WTC11 (cell line): ENCODE measurements at regions not wholly inside any gene's neighbourhood (a gene's known extent, or its start where the extent isn't known, plus 50 kb on each side); places are given as distances from the start of the nearest gene placed in this dataset.

ENCODE experiments used
- ATAC-seq: fragments of 200-7000 bp; cut with Tn5 transposase; 2 replicates; pipeline ENCODE4 v1.10.0; 2021; ENCODE audit warnings: mild to moderate bottlenecking, moderate library complexity
- CTCF ChIA-PET: fragments of 300-600 bp; sonication (Branson Sonifier 250); formaldehyde crosslinking; loops from one replicate; lab custom pipeline; 2021; ENCODE audit warnings: antibody characterized with exemption; lab: Charles Lee
- POLR2A ChIA-PET: fragments of 350-600 bp; sonication (Branson Sonifier 250); formaldehyde crosslinking; loops from one replicate; lab custom pipeline; 2021; ENCODE audit warnings: antibody characterized with exemption; lab: Charles Lee
- DNase-seq: peaks from one replicate; pipeline ENCODE4 v3.0.0; 2021; ENCODE audit warnings: low spot score
- H3K27ac Mint-ChIP-seq: 2 replicates; pipeline ENCODE4 v1.8.0; 2021; ENCODE audit warnings: mixed read lengths
- H3K27me3 Mint-ChIP-seq: 2 replicates; pipeline ENCODE4 v1.8.0; 2021; ENCODE audit warnings: low read depth, mild to moderate bottlenecking, moderate library complexity, mixed read lengths
- H3K36me3 Mint-ChIP-seq: 2 replicates; pipeline ENCODE4 v1.8.0; 2021; ENCODE audit warnings: mixed read lengths
- H3K4me1 Mint-ChIP-seq: 2 replicates; pipeline ENCODE4 v1.8.0; 2022; ENCODE audit warnings: mixed read lengths
- H3K4me3 Mint-ChIP-seq: 2 replicates; pipeline ENCODE4 v1.8.0; 2021; ENCODE audit warnings: mild to moderate bottlenecking, moderate library complexity, mixed read lengths
- H3K9me3 Mint-ChIP-seq: 2 replicates; pipeline ENCODE4 v1.8.0; 2021; ENCODE audit warnings: mixed read lengths
- CBFB ChIP-seq: sonication (generic); formaldehyde crosslinking; IDR thresholded peaks from 2 replicates; pipeline ENCODE4 v1.8.1; 2022; ENCODE audit warnings: mild to moderate bottlenecking, low read depth, missing genetic modification reagents
- CREM ChIP-seq: sonication (generic); formaldehyde crosslinking; IDR thresholded peaks from 2 replicates; pipeline ENCODE4 v1.8.1; 2022; ENCODE audit warnings: mild to moderate bottlenecking, missing genetic modification reagents, moderate library complexity
- E2F5 ChIP-seq: sonication (generic); formaldehyde crosslinking; IDR thresholded peaks from 2 replicates; pipeline ENCODE4 v1.8.1; 2022; ENCODE audit warnings: mild to moderate bottlenecking, moderate library complexity, missing genetic modification reagents
- IRF2 ChIP-seq: sonication (generic); formaldehyde crosslinking; IDR thresholded peaks from 2 replicates; pipeline ENCODE4 v1.8.0; 2022; ENCODE audit warnings: low read depth, missing genetic modification reagents, borderline replicate concordance
- NFATC4 ChIP-seq: fragments of 250-450 bp; sonication (Bioruptor Pico); IDR thresholded peaks from 2 replicates; pipeline ENCODE4 v1.9.0; 2021; ENCODE audit warnings: mild to moderate bottlenecking
- RELA ChIP-seq: sonication (generic); formaldehyde crosslinking; IDR thresholded peaks from 2 replicates; pipeline ENCODE4 v1.8.1; 2022; ENCODE audit warnings: missing genetic modification reagents, mild to moderate bottlenecking, borderline replicate concordance
- RORB ChIP-seq: fragments of 250-450 bp; sonication (Bioruptor Pico); IDR thresholded peaks from 2 replicates; pipeline ENCODE4 v1.9.0; 2021; ENCODE audit warnings: mild to moderate bottlenecking
- STAT6 ChIP-seq: sonication (generic); formaldehyde crosslinking; conservative IDR thresholded peaks from 2 replicates; pipeline ENCODE4 v1.8.1; 2023; ENCODE audit warnings: mild to moderate bottlenecking, low read depth, missing genetic modification reagents, moderate library complexity
- ZBTB43 ChIP-seq: sonication (generic); formaldehyde crosslinking; IDR thresholded peaks from 2 replicates; pipeline ENCODE4 v1.8.1; 2023; ENCODE audit warnings: mild to moderate bottlenecking, missing genetic modification reagents
- ZMAT4 ChIP-seq: fragments of 250-450 bp; sonication (Bioruptor Pico); IDR thresholded peaks from 2 replicates; pipeline ENCODE4 v1.9.0; 2021; ENCODE audit warnings: mild to moderate bottlenecking
- ZNF425 ChIP-seq: fragments of 250-450 bp; sonication (Bioruptor Pico); conservative IDR thresholded peaks from 2 replicates; pipeline ENCODE4 v1.9.0; 2021; ENCODE audit warnings: mild to moderate bottlenecking
- ZNF512 ChIP-seq: sonication (generic); formaldehyde crosslinking; IDR thresholded peaks from 2 replicates; pipeline ENCODE4 v1.8.1; 2022; ENCODE audit warnings: missing genetic modification reagents, borderline replicate concordance
- ZNF671 ChIP-seq: fragments of 250-450 bp; sonication (Bioruptor Pico); IDR thresholded peaks from 2 replicates; pipeline ENCODE4 v1.8.0; 2021; ENCODE audit warnings: mild to moderate bottlenecking
- TF ChIP-seq, protein P1 (sequence below): sonication (generic); formaldehyde crosslinking; IDR thresholded peaks from 2 replicates; pipeline ENCODE4 v1.8.0; 2023; ENCODE audit warnings: missing genetic modification reagents
- TF ChIP-seq, protein P2 (sequence below): fragments of 250-450 bp; sonication (Bioruptor Pico); IDR thresholded peaks from 2 replicates; pipeline ENCODE4 v1.9.0; 2021; ENCODE audit warnings: mild to moderate bottlenecking, borderline replicate concordance
- TF ChIP-seq, protein P3 (sequence below): fragments of 250-450 bp; sonication (Bioruptor Pico); IDR thresholded peaks from 2 replicates; pipeline ENCODE4 v1.9.0; 2021; ENCODE audit warnings: moderate library complexity, mild to moderate bottlenecking, inconsistent platforms, borderline replicate concordance
- TF ChIP-seq, protein P4 (sequence below): sonication (generic); formaldehyde crosslinking; IDR thresholded peaks from 2 replicates; pipeline ENCODE4 v1.8.1; 2022; ENCODE audit warnings: mild to moderate bottlenecking, missing genetic modification reagents, moderate library complexity, borderline replicate concordance

GRCh38 chr1:216905781-216906180 lies 182.6 kb upstream of the ESRRG start:
- no peaks in the 10 kb centered on the region for H3K9me3 Mint-ChIP-seq
- POLR2A ChIA-PET = no interaction called here
- ATAC-seq (no peak), DNase-seq (no peak)
- peaks cover 13% of the 10 kb centered on the region; the same call in 1 of the 2 replicates for H3K4me1 Mint-ChIP-seq
- no peaks in the 10 kb centered on the region for H3K36me3 Mint-ChIP-seq
- no peaks in the 10 kb centered on the region for H3K27me3 Mint-ChIP-seq
- TF ChIP-seq ZNF425 = no peak
- TF ChIP-seq, protein P1, sequence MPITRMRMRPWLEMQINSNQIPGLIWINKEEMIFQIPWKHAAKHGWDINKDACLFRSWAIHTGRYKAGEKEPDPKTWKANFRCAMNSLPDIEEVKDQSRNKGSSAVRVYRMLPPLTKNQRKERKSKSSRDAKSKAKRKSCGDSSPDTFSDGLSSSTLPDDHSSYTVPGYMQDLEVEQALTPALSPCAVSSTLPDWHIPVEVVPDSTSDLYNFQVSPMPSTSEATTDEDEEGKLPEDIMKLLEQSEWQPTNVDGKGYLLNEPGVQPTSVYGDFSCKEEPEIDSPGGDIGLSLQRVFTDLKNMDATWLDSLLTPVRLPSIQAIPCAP (CRISPR knock-in tag) = no peak
- TF ChIP-seq E2F5 = no peak
- no peak for TF ChIP-seq ZBTB43 (CRISPR knock-in tag)
- TF ChIP-seq ZNF512 = no peak
- TF ChIP-seq, protein P2, sequence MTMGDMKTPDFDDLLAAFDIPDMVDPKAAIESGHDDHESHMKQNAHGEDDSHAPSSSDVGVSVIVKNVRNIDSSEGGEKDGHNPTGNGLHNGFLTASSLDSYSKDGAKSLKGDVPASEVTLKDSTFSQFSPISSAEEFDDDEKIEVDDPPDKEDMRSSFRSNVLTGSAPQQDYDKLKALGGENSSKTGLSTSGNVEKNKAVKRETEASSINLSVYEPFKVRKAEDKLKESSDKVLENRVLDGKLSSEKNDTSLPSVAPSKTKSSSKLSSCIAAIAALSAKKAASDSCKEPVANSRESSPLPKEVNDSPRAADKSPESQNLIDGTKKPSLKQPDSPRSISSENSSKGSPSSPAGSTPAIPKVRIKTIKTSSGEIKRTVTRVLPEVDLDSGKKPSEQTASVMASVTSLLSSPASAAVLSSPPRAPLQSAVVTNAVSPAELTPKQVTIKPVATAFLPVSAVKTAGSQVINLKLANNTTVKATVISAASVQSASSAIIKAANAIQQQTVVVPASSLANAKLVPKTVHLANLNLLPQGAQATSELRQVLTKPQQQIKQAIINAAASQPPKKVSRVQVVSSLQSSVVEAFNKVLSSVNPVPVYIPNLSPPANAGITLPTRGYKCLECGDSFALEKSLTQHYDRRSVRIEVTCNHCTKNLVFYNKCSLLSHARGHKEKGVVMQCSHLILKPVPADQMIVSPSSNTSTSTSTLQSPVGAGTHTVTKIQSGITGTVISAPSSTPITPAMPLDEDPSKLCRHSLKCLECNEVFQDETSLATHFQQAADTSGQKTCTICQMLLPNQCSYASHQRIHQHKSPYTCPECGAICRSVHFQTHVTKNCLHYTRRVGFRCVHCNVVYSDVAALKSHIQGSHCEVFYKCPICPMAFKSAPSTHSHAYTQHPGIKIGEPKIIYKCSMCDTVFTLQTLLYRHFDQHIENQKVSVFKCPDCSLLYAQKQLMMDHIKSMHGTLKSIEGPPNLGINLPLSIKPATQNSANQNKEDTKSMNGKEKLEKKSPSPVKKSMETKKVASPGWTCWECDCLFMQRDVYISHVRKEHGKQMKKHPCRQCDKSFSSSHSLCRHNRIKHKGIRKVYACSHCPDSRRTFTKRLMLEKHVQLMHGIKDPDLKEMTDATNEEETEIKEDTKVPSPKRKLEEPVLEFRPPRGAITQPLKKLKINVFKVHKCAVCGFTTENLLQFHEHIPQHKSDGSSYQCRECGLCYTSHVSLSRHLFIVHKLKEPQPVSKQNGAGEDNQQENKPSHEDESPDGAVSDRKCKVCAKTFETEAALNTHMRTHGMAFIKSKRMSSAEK = no peak
- TF ChIP-seq, protein P3, sequence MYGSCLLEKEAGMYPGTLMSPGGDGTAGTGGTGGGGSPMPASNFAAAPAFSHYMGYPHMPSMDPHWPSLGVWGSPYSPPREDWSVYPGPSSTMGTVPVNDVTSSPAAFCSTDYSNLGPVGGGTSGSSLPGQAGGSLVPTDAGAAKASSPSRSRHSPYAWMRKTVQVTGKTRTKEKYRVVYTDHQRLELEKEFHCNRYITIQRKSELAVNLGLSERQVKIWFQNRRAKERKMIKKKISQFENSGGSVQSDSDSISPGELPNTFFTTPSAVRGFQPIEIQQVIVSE = no peak
- no peak overlapping the region for H3K4me3 Mint-ChIP-seq
- CTCF ChIA-PET = no interaction called here
- H3K27ac Mint-ChIP-seq = no peak overlapping the region

DNA sequence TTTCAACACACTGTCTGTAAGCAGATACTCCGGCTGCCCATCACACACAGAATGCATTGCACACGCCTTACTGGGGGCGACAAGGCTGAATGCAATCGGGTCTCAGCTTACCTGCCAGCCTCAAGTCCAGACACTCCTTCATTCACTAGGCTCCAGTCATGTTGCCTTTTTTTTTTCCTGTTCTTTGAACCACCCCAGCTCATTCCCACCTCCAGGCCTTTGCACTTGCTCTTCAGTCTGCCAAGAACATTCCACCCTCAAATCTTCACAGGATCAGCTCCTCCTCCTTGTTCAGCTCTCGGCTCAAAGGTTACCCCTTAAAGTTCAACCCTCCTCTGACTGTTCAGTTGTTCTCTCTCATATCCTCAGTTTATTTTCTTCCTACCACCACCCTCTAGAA lies 181.9 kb upstream of the ESRRG start:
- Mint-ChIP-seq H3K27ac (no peak overlapping the region), H3K4me3 (no peak overlapping the region), H3K4me1 (peaks cover 8% of the 10 kb centered on the region; the same call in 1 of the 2 replicates), H3K27me3 (no peaks in the 10 kb centered on the region), H3K9me3 (no peaks in the 10 kb centered on the region), H3K36me3 (no peaks in the 10 kb centered on the region)
- ChIA-PET CTCF (no interaction called here), POLR2A (no interaction called here)
- no peak for ATAC-seq
- DNase-seq = no peak
- TF ChIP-seq STAT6 (CRISPR knock-in tag) (no peak), ZMAT4 (CRISPR knock-in tag) (no peak), CREM (CRISPR knock-in tag) (no peak), CBFB (CRISPR knock-in tag) (no peak), RORB (no peak), ZBTB43 (CRISPR knock-in tag) (no peak), ZNF671 (no peak), RELA (CRISPR knock-in tag) (no peak), NFATC4 (no peak), IRF2 (no peak)
- TF ChIP-seq, protein P4, sequence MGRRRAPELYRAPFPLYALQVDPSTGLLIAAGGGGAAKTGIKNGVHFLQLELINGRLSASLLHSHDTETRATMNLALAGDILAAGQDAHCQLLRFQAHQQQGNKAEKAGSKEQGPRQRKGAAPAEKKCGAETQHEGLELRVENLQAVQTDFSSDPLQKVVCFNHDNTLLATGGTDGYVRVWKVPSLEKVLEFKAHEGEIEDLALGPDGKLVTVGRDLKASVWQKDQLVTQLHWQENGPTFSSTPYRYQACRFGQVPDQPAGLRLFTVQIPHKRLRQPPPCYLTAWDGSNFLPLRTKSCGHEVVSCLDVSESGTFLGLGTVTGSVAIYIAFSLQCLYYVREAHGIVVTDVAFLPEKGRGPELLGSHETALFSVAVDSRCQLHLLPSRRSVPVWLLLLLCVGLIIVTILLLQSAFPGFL (CRISPR knock-in tag) = no peak
